ENCODE measurements at regions not wholly inside any gene's neighbourhood (a gene's known extent, or its start where the extent isn't known, plus 50 kb on each side); places are given as distances from the start of the nearest gene placed in this dataset.

DNA sequence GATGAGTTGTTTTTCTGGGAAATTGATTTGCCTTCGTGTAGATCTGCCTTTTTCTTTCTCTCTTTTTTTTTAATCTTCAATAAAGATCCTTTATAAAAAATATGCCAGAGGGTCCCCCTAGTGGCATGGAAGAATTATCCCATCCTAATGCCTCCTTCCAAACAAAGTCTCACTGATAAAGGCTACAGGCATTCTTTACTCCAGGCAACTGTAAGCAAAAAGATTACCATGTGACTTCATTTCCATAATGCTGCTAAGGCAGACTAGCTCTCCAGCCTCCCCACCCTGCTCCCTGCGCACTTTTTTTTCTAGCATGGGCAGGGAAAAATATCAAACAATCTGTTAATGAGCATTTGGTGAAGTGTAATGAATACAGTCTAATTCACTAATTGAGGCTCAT, 220.2 kb upstream of the CDH8 start:
- TF ChIP-seq, protein P1, sequence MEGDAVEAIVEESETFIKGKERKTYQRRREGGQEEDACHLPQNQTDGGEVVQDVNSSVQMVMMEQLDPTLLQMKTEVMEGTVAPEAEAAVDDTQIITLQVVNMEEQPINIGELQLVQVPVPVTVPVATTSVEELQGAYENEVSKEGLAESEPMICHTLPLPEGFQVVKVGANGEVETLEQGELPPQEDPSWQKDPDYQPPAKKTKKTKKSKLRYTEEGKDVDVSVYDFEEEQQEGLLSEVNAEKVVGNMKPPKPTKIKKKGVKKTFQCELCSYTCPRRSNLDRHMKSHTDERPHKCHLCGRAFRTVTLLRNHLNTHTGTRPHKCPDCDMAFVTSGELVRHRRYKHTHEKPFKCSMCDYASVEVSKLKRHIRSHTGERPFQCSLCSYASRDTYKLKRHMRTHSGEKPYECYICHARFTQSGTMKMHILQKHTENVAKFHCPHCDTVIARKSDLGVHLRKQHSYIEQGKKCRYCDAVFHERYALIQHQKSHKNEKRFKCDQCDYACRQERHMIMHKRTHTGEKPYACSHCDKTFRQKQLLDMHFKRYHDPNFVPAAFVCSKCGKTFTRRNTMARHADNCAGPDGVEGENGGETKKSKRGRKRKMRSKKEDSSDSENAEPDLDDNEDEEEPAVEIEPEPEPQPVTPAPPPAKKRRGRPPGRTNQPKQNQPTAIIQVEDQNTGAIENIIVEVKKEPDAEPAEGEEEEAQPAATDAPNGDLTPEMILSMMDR (IDR thresholded peaks at IDR 0.05; ENCODE audit: insufficient read depth, low read length, severe bottlenecking): peak; percentile 37
- H3K36me3 ChIP-seq (ENCODE audit: control insufficient read depth, insufficient read depth, low read length): no peaks in the 10 kb centered on the region
- FAIRE-seq (no peak), DNase-seq (ENCODE audit: low read depth) (peak; percentile 46)
- no peaks in the 10 kb centered on the region for H3K27me3 ChIP-seq (ENCODE audit: control insufficient read depth, insufficient read depth, low read length)
- no peak overlapping the region for H3K4me3 ChIP-seq (ENCODE audit: low read depth, low read length)

DNA sequence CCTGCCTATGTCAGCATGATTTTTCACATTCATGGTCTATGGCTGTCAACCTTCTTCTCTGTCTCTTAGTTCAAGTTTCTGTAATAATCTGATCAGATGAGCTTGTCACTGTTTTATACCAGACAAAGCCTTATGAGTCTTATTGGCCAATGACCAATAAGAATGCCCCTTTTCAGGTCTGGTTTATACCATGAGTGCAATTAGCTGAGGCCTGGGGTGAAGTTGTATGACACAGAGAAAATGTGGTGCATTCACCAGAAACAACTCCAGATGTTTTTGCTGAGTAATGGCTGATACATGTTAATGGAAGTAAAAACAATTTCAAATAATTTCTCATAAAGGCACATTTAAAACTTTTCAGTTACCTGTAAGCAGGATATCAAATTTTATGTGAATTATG, 218.6 kb upstream of the CDH8 start:
- H3K27me3 ChIP-seq (ENCODE audit: control insufficient read depth, insufficient read depth, low read length): no peaks in the 10 kb centered on the region
- H3K4me3 ChIP-seq (ENCODE audit: low read depth, low read length): no peak overlapping the region
- H3K36me3 ChIP-seq (ENCODE audit: control insufficient read depth, insufficient read depth, low read length): no peaks in the 10 kb centered on the region
- FAIRE-seq (no peak), DNase-seq (ENCODE audit: low read depth) (peak; percentile 53)
- TF ChIP-seq, protein P1 (IDR thresholded peaks at IDR 0.05; ENCODE audit: insufficient read depth, low read length, severe bottlenecking): no peak

DNA sequence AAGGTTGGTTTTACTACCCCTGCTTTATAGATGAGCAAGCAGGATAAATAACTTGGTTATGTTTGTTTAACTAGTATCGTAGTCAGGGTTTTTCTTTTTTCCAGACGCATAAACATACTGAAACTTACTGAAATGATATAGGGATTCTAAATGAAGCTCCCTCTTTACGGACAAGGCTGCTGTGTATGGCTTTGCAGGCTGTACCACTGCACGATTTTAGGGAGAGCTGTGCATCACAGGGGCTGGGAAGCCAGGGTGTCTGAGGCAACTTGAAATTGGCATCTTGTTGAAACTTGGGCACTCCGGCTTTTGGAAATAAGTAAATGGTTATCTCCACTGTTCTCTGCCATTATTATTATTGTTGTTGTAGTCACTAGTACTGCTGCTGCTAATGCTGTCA, 218.1 kb upstream of the CDH8 start:
- H3K4me3 ChIP-seq (ENCODE audit: low read depth, low read length): no peak overlapping the region
- FAIRE-seq (no peak), DNase-seq (ENCODE audit: low read depth) (no peak)
- TF ChIP-seq, protein P1 (IDR thresholded peaks at IDR 0.05; ENCODE audit: insufficient read depth, low read length, severe bottlenecking): no peak
- H3K36me3 ChIP-seq (ENCODE audit: control insufficient read depth, insufficient read depth, low read length): no peaks in the 10 kb centered on the region
- H3K27me3 ChIP-seq (ENCODE audit: control insufficient read depth, insufficient read depth, low read length): no peaks in the 10 kb centered on the region

DNA sequence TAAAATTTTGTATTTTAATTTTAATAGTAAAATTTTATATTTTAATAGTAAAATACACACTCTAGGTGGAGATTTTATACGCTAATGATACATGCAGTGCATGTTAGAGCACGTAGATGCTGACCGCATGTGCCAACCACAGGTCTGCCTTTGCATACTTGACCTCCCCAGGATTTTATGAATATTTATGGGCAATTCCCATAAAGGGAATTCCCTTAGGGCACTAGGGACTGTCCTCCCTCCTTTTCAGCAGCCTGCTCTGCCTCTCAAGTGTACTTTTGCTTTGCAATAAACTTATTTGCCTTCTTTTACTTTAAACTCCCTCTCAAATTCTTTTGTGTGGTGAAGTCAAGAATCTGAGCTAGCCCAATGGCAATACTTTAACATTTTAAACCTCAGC, 217.7 kb upstream of the CDH8 start:
- TF ChIP-seq, protein P1 (IDR thresholded peaks at IDR 0.05; ENCODE audit: insufficient read depth, low read length, severe bottlenecking): no peak
- FAIRE-seq (no peak), DNase-seq (ENCODE audit: low read depth) (peak; percentile 86)
- H3K36me3 ChIP-seq (ENCODE audit: control insufficient read depth, insufficient read depth, low read length): no peaks in the 10 kb centered on the region
- H3K27me3 ChIP-seq (ENCODE audit: control insufficient read depth, insufficient read depth, low read length): no peaks in the 10 kb centered on the region
- H3K4me3 ChIP-seq (ENCODE audit: low read depth, low read length): no peak overlapping the region

DNA sequence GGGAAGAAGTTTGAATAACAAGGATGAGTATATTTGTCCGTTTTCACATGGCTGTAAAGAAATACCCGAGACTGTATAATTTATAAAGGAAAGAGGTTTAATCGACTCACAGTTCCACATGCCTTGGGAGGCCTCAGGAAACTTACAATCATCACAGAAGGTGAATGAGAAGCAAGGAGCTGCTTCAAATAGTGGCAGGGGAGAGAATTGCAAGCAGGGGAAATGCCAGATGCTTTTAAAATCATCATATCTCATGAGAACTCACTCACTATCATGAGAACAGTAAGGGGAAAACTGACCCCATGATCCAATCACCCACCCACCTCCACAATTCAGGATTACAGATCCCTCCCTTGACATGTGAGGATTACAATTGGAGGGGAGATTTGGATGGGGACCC, 212.8 kb upstream of the CDH8 start:
- H3K4me3 ChIP-seq (ENCODE audit: low read depth, low read length): no peak overlapping the region
- no peak for FAIRE-seq
- DNase-seq (ENCODE audit: low read depth): no peak
- no peaks in the 10 kb centered on the region for H3K36me3 ChIP-seq (ENCODE audit: control insufficient read depth, insufficient read depth, low read length)
- TF ChIP-seq, protein P1 (IDR thresholded peaks at IDR 0.05; ENCODE audit: insufficient read depth, low read length, severe bottlenecking): no peak
- no peaks in the 10 kb centered on the region for H3K27me3 ChIP-seq (ENCODE audit: control insufficient read depth, insufficient read depth, low read length)

DNA sequence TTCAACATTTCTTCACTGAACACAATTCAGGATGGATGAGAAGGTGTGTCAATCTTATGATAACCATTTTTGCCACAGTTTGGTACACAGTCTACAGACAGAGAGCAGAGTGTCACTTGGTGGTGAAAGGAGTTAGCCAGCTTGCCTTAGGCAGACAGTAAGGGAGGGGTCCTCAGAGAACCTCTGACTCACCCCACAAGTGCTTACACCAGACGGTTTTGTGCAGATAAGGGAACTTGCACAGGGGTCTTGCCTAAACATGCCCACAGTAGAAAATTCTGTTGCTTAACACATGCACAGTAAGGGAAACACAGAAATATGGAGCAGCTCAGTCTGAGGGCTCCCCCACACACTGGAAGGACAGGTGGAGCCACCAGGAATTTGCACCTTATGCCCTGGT, 204.5 kb upstream of the CDH8 start:
- TF ChIP-seq, protein P1 (IDR thresholded peaks at IDR 0.05; ENCODE audit: insufficient read depth, low read length, severe bottlenecking): no peak
- peak; percentile 72 for FAIRE-seq
- H3K4me3 ChIP-seq (ENCODE audit: low read depth, low read length): no peak overlapping the region

More for the DNA sequence above, 204.5 kb upstream of the CDH8 start:
- Histone ChIP-seq H3K36me3 (ENCODE audit: control insufficient read depth, insufficient read depth, low read length) (no peaks in the 10 kb centered on the region), H3K27me3 (ENCODE audit: control insufficient read depth, insufficient read depth, low read length) (no peaks in the 10 kb centered on the region)
- peak; percentile 89 for DNase-seq (ENCODE audit: low read depth)

Measured in bronchial epithelial cell (primary cell).